Thyroid gland (tissue), 4 donors: ENCODE measurements at regions not wholly inside any gene's neighbourhood (a gene's known extent, or its start where the extent isn't known, plus 50 kb on each side); places are given as distances from the start of the nearest gene placed in this dataset.

Experiments used
- CTCF ChIP-seq, 6 experiments: fragments of 200-600 bp in 3 of 6; fragments of 450-650 bp in 3 of 6; sonication (generic) in 3 of 6; IDR thresholded peaks; one replicate each; pipeline ENCODE4 v1.5.1; 2016 to 2019; ENCODE audit warnings: antibody characterized with exemption in 6 of 6, mild to moderate bottlenecking in 2 of 6, inconsistent platforms in 1 of 6, moderate library complexity in 1 of 6
- POLR2A ChIP-seq, 2 donors: fragments of 450-650 bp; IDR thresholded peaks; one replicate each; pipeline ENCODE4 v1.6.1; 2017; ENCODE audit warnings: antibody characterized with exemption in 2 of 2, mild to moderate bottlenecking in 2 of 2, moderate library complexity in 1 of 2

- TF ChIP-seq CTCF (IDR thresholded peaks at IDR 0.05) (no peak), POLR2A (IDR thresholded peaks at IDR 0.05) (no peak)
Measured at GRCh38 chrX:148354916-148355315, 145.5 kb upstream of the AFF2 start.
